GM13976 (cell line): ENCODE measurements at regions not wholly inside any gene's neighbourhood (a gene's known extent, or its start where the extent isn't known, plus 50 kb on each side); places are given as distances from the start of the nearest gene placed in this dataset.
A peak's percentile ranks its signal among the peaks of the same experiment; 100 is the strongest.
"Not testable (repeated sequence)": the region's sequence is repeated elsewhere in the genome, so short reads cannot be mapped to it uniquely, and the experiment has no call there.

Experiments
- DNase-seq: peaks from one replicate; pipeline ENCODE4 v3.0.0; 2012; ENCODE audit warnings: low spot score
- CTCF ChIP-seq: IDR thresholded peaks from 2 replicates; pipeline ENCODE4 v1.5.1; 2012; ENCODE audit warnings: borderline replicate concordance, mild to moderate bottlenecking; ENCODE audit not compliant: insufficient read depth; ENCODE audit errors: extremely low read depth, missing control alignments, control extremely low read depth
- in situ Hi-C: fragments of 300-500 bp; cut with MboI; formaldehyde crosslinking; loops from one replicate; pipeline ENCODE4 v1.12.0; 2022; ENCODE audit warnings: low sequenced_read_pairs, mixed read lengths, inconsistent platforms; ENCODE audit not compliant: unreplicated experiment

- in situ Hi-C loops, result no loop called here
- TF ChIP-seq CTCF, result no peak
- DNase-seq, result no peak
These were observed 269.8 kb upstream of the TMC3 start for GRCh38 chr15:81643771-81644170.

GRCh38 chr15:81642451-81642990, 268.5 kb upstream of the TMC3 start:
- in situ Hi-C loops, result no loop called here
- no peak for DNase-seq
- TF ChIP-seq CTCF, result no peak

- in situ Hi-C loops, DNase-seq: not testable (repeated sequence)
These were observed 262.1 kb upstream of the TMC3 start for GRCh38 chr15:81636064-81636463.

- no peak for TF ChIP-seq CTCF
- no peak for DNase-seq
- in situ Hi-C loops, result no loop called here
These were observed 259.9 kb upstream of the TMC3 start for GRCh38 chr15:81633889-81634288.

GRCh38 chr15:81625896-81626295, 251.9 kb upstream of the TMC3 start:
- no peak for TF ChIP-seq CTCF
- DNase-seq, result no peak
- in situ Hi-C loops, result no loop called here

- DNase-seq, result no peak
These were observed 245.0 kb upstream of the TMC3 start for GRCh38 chr15:81619002-81619401.

GRCh38 chr15:81612631-81613030, 238.6 kb upstream of the TMC3 start:
- in situ Hi-C loops, result no loop called here
- TF ChIP-seq CTCF, result peak; percentile 4
- no peak for DNase-seq

More at GRCh38 chr15:81619002-81619401, 245.0 kb upstream of the TMC3 start:
- in situ Hi-C loops, result no loop called here
- TF ChIP-seq CTCF, result no peak
